HEK293 (cell line): ENCODE measurements at regions not wholly inside any gene's neighbourhood (a gene's known extent, or its start where the extent isn't known, plus 50 kb on each side); places are given as distances from the start of the nearest gene placed in this dataset.
"Not testable (repeated sequence)": the region's sequence is repeated elsewhere in the genome, so short reads cannot be mapped to it uniquely, and the experiment has no call there.

ENCODE experiments used
- CTCF ChIP-seq: fragments of 450-650 bp; formaldehyde crosslinking; IDR thresholded peaks from 2 replicates; pipeline ENCODE4 v1.5.1; 2016; ENCODE audit warnings: missing biosample characterization, missing genetic modification characterization
- PATZ1 ChIP-seq: fragments of 450-650 bp; formaldehyde crosslinking; IDR thresholded peaks from 2 replicates; pipeline ENCODE4 v1.5.1; 2016; ENCODE audit warnings: missing biosample characterization, missing genetic modification characterization
- PBX3 ChIP-seq: sonication (generic); formaldehyde crosslinking; IDR thresholded peaks from 2 replicates; pipeline ENCODE4 v1.8.1; 2022; ENCODE audit warnings: mild to moderate bottlenecking, moderate library complexity, missing genetic modification reagents
- SP2 ChIP-seq: fragments of 450-650 bp; formaldehyde crosslinking; IDR thresholded peaks from 2 replicates; pipeline ENCODE4 v1.5.1; 2016; ENCODE audit warnings: missing biosample characterization, missing genetic modification characterization
- ZIC2 ChIP-seq: fragments of 450-650 bp; formaldehyde crosslinking; IDR thresholded peaks from 2 replicates; pipeline ENCODE4 v1.5.1; 2016; ENCODE audit warnings: missing biosample characterization, missing genetic modification characterization
- ZNF324 ChIP-seq: fragments of 450-650 bp; formaldehyde crosslinking; IDR thresholded peaks from 2 replicates; pipeline ENCODE4 v1.5.1; 2016; ENCODE audit warnings: missing biosample characterization, missing genetic modification characterization
- ZNF555 ChIP-seq: fragments of 450-650 bp; formaldehyde crosslinking; conservative IDR thresholded peaks from 2 replicates; pipeline ENCODE4 v1.5.1; 2017; ENCODE audit warnings: missing biosample characterization, mild to moderate bottlenecking, missing genetic modification characterization, inconsistent platforms
- ZNF596 ChIP-seq: fragments of 450-650 bp; IDR thresholded peaks from 2 replicates; pipeline ENCODE4 v1.5.0; 2018; ENCODE audit warnings: missing biosample characterization, mild to moderate bottlenecking, missing genetic modification characterization, moderate library complexity

DNA sequence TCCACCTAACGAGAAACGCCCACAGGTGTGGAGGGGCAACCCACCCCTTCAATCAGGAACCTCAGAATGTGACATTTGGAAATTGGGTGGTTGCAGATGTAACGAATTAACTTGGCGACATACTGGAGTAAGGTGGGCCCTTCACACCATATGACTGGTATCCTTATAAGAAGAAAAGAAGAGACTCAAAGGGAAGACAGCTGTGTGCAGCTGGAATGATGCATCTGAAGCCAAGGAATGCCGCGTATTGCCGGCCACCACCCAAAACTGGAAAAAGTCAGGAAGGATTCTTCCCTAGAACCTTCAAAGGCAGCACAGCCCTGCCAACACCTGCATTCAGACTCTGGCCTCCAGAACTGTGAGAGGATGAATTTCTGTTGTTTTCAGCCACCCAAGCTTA lies 270.0 kb upstream of the FRG2C start:
- TF ChIP-seq ZNF324 (tag by site-specific recombination); SP2 (tag by site-specific recombination); ZNF596; ZIC2; PBX3 (CRISPR knock-in tag); CTCF (tag by site-specific recombination); PATZ1 (tag by site-specific recombination); ZNF555 (tag by site-specific recombination): not testable (repeated sequence)
